Hepatocyte (in vitro differentiated cells): ENCODE measurements at regions not wholly inside any gene's neighbourhood (a gene's known extent, or its start where the extent isn't known, plus 50 kb on each side); places are given as distances from the start of the nearest gene placed in this dataset.

ENCODE experiments used
- DNase-seq: peaks from one replicate; pipeline ENCODE4 v3.0.0-alpha.2; 2016; ENCODE audit warnings: low spot score
- H2AFZ ChIP-seq: fragments of 200-600 bp; sonication (generic); 2 replicates; pipeline ENCODE4 v1.6.0; 2016; ENCODE audit warnings: antibody characterized with exemption, mild to moderate bottlenecking
- H3K27ac ChIP-seq: fragments of 200-600 bp; sonication (generic); 2 replicates; pipeline ENCODE4 v1.5.1; 2016; ENCODE audit warnings: mild to moderate bottlenecking
- H3K27me3 ChIP-seq: fragments of 200-600 bp; sonication (generic); 2 replicates; pipeline ENCODE4 v1.6.1; 2016
- H3K36me3 ChIP-seq: fragments of 200-600 bp; sonication (generic); replicated peaks from 2 replicates; pipeline ENCODE4 v1.5.1; 2016; ENCODE audit warnings: low read depth; ENCODE audit not compliant: insufficient read depth
- H3K4me1 ChIP-seq: fragments of 200-600 bp; sonication (generic); 2 replicates; pipeline ENCODE4 v1.5.1; 2016; ENCODE audit warnings: mild to moderate bottlenecking, moderate library complexity; ENCODE audit not compliant: insufficient read depth
- H3K4me2 ChIP-seq: fragments of 200-600 bp; sonication (generic); 2 replicates; pipeline ENCODE4 v1.6.0; 2016
- H3K4me3 ChIP-seq: fragments of 200-600 bp; sonication (generic); 2 replicates; pipeline ENCODE4 v1.5.1; 2016; ENCODE audit warnings: mild to moderate bottlenecking
- H3K79me2 ChIP-seq: fragments of 200-600 bp; sonication (generic); 2 replicates; pipeline ENCODE4 v1.6.0; 2017; ENCODE audit warnings: mild to moderate bottlenecking
- H3K9me2 ChIP-seq: fragments of 200-600 bp; sonication (generic); replicated peaks from 2 replicates; pipeline ENCODE4 v1.6.0; 2017; ENCODE audit warnings: mild to moderate bottlenecking; ENCODE audit not compliant: insufficient read depth
- H3K9me3 ChIP-seq: fragments of 200-600 bp; sonication (generic); 2 replicates; pipeline ENCODE4 v1.5.1; 2016; ENCODE audit warnings: low read depth, mild to moderate bottlenecking
- H4K20me1 ChIP-seq: fragments of 200-600 bp; sonication (generic); 2 replicates; pipeline ENCODE4 v1.6.0; 2016; ENCODE audit warnings: mild to moderate bottlenecking; ENCODE audit not compliant: insufficient read depth, poor library complexity, severe bottlenecking
- EZH2 ChIP-seq: fragments of 200-600 bp; sonication (generic); IDR thresholded peaks from 2 replicates; pipeline ENCODE4 v1.6.1; 2016; ENCODE audit warnings: antibody characterized with exemption, mild to moderate bottlenecking, borderline replicate concordance
- EZH2phosphoT487 ChIP-seq: fragments of 200-600 bp; sonication (generic); IDR thresholded peaks from one replicate; pipeline ENCODE4 v1.6.1; 2018; ENCODE audit warnings: antibody characterized with exemption, mild to moderate bottlenecking, low read depth, moderate library complexity; ENCODE audit not compliant: unreplicated experiment, severe bottlenecking
- WGBS: methylation state at CpG from one replicate; pipeline ENCODE4 v1.1.6; 2016; ENCODE audit warnings: low lambda C conversion rate; ENCODE audit errors: missing lambda C conversion rate; 5-methylcytosine and 5-hydroxymethylcytosine counted together
- TF ChIP-seq, protein P1 (sequence below): fragments of 200-600 bp; sonication (generic); IDR thresholded peaks from 2 replicates; pipeline ENCODE4 v1.5.1; 2016; ENCODE audit warnings: antibody characterized with exemption, mild to moderate bottlenecking; ENCODE audit not compliant: poor library complexity

DNA sequence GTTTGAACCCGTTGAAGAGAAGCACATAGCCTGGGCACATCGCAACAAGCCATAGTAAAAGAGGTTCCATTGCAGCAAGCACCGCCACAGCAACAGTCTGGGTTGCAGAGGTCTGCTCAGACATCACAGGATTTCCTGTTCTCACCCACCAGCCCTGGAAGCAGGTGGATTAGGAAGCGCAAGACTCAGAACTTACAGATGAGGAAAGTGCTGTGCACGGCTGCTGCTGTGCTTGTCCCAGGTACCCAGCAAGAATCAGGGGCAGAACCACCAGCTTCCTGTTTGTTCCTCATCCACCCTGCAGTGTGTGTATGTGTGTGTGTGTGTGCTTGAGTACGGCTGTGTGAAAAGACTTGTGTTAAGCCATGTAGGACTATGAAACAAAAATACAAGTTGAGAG is 124.7 kb upstream of the IRX2 start:
- Histone ChIP-seq H3K4me1 (no peaks in the 10 kb centered on the region), H3K9me3 (peaks cover 3% of the 10 kb centered on the region), H3K27me3 (no peaks in the 10 kb centered on the region), H4K20me1 (no peaks in the 10 kb centered on the region), H3K4me3 (no peak overlapping the region), H2AFZ (no peak overlapping the region), H3K4me2 (no peak overlapping the region), H3K79me2 (no peaks in the 10 kb centered on the region), H3K27ac (no peak overlapping the region), H3K36me3 (no peaks in the 10 kb centered on the region), H3K9me2 (no peaks in the 10 kb centered on the region)
- 91% methylated on average over 6 of the region's 6 CpGs for WGBS
- no peak for DNase-seq
- TF ChIP-seq, protein P1, sequence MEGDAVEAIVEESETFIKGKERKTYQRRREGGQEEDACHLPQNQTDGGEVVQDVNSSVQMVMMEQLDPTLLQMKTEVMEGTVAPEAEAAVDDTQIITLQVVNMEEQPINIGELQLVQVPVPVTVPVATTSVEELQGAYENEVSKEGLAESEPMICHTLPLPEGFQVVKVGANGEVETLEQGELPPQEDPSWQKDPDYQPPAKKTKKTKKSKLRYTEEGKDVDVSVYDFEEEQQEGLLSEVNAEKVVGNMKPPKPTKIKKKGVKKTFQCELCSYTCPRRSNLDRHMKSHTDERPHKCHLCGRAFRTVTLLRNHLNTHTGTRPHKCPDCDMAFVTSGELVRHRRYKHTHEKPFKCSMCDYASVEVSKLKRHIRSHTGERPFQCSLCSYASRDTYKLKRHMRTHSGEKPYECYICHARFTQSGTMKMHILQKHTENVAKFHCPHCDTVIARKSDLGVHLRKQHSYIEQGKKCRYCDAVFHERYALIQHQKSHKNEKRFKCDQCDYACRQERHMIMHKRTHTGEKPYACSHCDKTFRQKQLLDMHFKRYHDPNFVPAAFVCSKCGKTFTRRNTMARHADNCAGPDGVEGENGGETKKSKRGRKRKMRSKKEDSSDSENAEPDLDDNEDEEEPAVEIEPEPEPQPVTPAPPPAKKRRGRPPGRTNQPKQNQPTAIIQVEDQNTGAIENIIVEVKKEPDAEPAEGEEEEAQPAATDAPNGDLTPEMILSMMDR: no peak
- TF ChIP-seq EZH2: no peak
- no peak for TF ChIP-seq EZH2phosphoT487

- DNase-seq: no peak
- Histone ChIP-seq H3K79me2 (no peaks in the 10 kb centered on the region), H3K27me3 (no peaks in the 10 kb centered on the region), H3K36me3 (no peaks in the 10 kb centered on the region), H3K4me3 (no peak overlapping the region), H4K20me1 (no peaks in the 10 kb centered on the region), H3K9me2 (no peaks in the 10 kb centered on the region), H3K9me3 (no peaks in the 10 kb centered on the region), H3K4me1 (no peaks in the 10 kb centered on the region), H3K4me2 (no peak overlapping the region), H2AFZ (no peak overlapping the region), H3K27ac (no peak overlapping the region)
- no peak for TF ChIP-seq EZH2phosphoT487
- TF ChIP-seq EZH2: no peak
- TF ChIP-seq, protein P1: no peak
- WGBS: 81% methylated on average over 6 of the region's 6 CpGs
Measured at GRCh38 chr5:2874099-2874498, 122.6 kb upstream of the IRX2 start.

- DNase-seq: no peak
- no peaks in the 10 kb centered on the region for H4K20me1 ChIP-seq
- H3K9me3 ChIP-seq: no peaks in the 10 kb centered on the region
- H3K79me2 ChIP-seq: no peaks in the 10 kb centered on the region
- no peak overlapping the region for H3K4me2 ChIP-seq
- H2AFZ ChIP-seq: no peak overlapping the region
- no peak for TF ChIP-seq EZH2phosphoT487
- no peak for TF ChIP-seq EZH2
- TF ChIP-seq, protein P1: no peak
- H3K27me3 ChIP-seq: no peaks in the 10 kb centered on the region
- H3K9me2 ChIP-seq: no peaks in the 10 kb centered on the region
- no peaks in the 10 kb centered on the region for H3K4me1 ChIP-seq
- H3K27ac ChIP-seq: no peak overlapping the region
- no peak overlapping the region for H3K4me3 ChIP-seq
- WGBS: 84% methylated on average over 8 of the region's 8 CpGs
- no peaks in the 10 kb centered on the region for H3K36me3 ChIP-seq
Measured at GRCh38 chr5:2872676-2873075, 121.2 kb upstream of the IRX2 start.

GRCh38 chr5:2871282-2871681 is 119.8 kb upstream of the IRX2 start:
- Histone ChIP-seq H4K20me1 (no peaks in the 10 kb centered on the region), H3K9me2 (no peaks in the 10 kb centered on the region), H3K27ac (no peak overlapping the region), H3K36me3 (no peaks in the 10 kb centered on the region), H3K4me1 (no peaks in the 10 kb centered on the region), H3K4me3 (no peak overlapping the region), H3K79me2 (no peaks in the 10 kb centered on the region), H3K4me2 (no peak overlapping the region), H3K9me3 (no peaks in the 10 kb centered on the region), H3K27me3 (no peaks in the 10 kb centered on the region), H2AFZ (no peak overlapping the region)
- no peak for TF ChIP-seq EZH2
- TF ChIP-seq, protein P1: no peak
- TF ChIP-seq EZH2phosphoT487: no peak
- 70% methylated on average over 2 of the region's 2 CpGs for WGBS
- DNase-seq: no peak
